Astrocyte (in vitro differentiated cells and primary cell): ENCODE measurements at regions not wholly inside any gene's neighbourhood (a gene's known extent, or its start where the extent isn't known, plus 50 kb on each side); places are given as distances from the start of the nearest gene placed in this dataset.

Experiments used
- DNase-seq: peaks from one replicate; pipeline ENCODE4 v3.0.0-alpha.2; 2010; ENCODE audit warnings: low read depth
- FAIRE-seq: peaks from 2 replicates; lab custom pipeline; 2011; peaks lifted over from hg19 to GRCh38; lab: Jason Lieb, UNC
- H2AFZ ChIP-seq: 2 replicates; pipeline ENCODE4 v1.6.0; 2012; ENCODE audit warnings: low read depth, low read length, inconsistent platforms
- H3K27ac ChIP-seq: 2 replicates; pipeline ENCODE4 v1.5.1; 2011; ENCODE audit warnings: low read depth, low read length, inconsistent platforms
- H3K27me3 ChIP-seq: 2 replicates; pipeline ENCODE4 v1.6.0; 2011; ENCODE audit warnings: low read length, inconsistent platforms; ENCODE audit not compliant: insufficient read depth
- H3K36me3 ChIP-seq: 2 replicates; pipeline ENCODE4 v1.5.1; 2011; ENCODE audit warnings: low read length, inconsistent platforms; ENCODE audit not compliant: insufficient read depth
- H3K4me1 ChIP-seq: 2 replicates; pipeline ENCODE4 v1.5.1; 2011; ENCODE audit warnings: low read length, inconsistent platforms; ENCODE audit not compliant: insufficient read depth
- H3K4me2 ChIP-seq: 2 replicates; pipeline ENCODE4 v1.6.0; 2012; ENCODE audit warnings: low read length, inconsistent platforms
- H3K4me3 ChIP-seq: 2 replicates; pipeline ENCODE4 v1.5.1; 2011; ENCODE audit warnings: low read depth, mild to moderate bottlenecking, low read length, inconsistent platforms; ENCODE audit not compliant: insufficient read depth
- H3K79me2 ChIP-seq: 2 replicates; pipeline ENCODE4 v1.6.0; 2012; ENCODE audit warnings: mild to moderate bottlenecking, low read length, inconsistent platforms; ENCODE audit not compliant: insufficient read depth
- H3K9ac ChIP-seq: 2 replicates; pipeline ENCODE4 v1.6.0; 2012; ENCODE audit warnings: mild to moderate bottlenecking, low read length, inconsistent platforms
- H3K9me3 ChIP-seq: 2 replicates; pipeline ENCODE4 v1.5.1; 2012; ENCODE audit warnings: low read depth, mild to moderate bottlenecking, low read length, inconsistent platforms; ENCODE audit not compliant: insufficient read depth
- H4K20me1 ChIP-seq: 2 replicates; pipeline ENCODE4 v1.6.0; 2012; ENCODE audit warnings: low read length, inconsistent platforms; ENCODE audit not compliant: insufficient read depth
- H3K27ac Mint-ChIP-seq: one replicate; pipeline ENCODE4 v1.8.0; 2021; ENCODE audit warnings: mild to moderate bottlenecking, mixed read lengths; ENCODE audit not compliant: unreplicated experiment
- H3K27me3 Mint-ChIP-seq: one replicate; pipeline ENCODE4 v1.8.0; 2021; ENCODE audit warnings: low read depth, mixed read lengths; ENCODE audit not compliant: unreplicated experiment
- H3K36me3 Mint-ChIP-seq: one replicate; pipeline ENCODE4 v1.8.0; 2021; ENCODE audit warnings: low read depth, mixed read lengths; ENCODE audit not compliant: unreplicated experiment
- H3K4me1 Mint-ChIP-seq: one replicate; pipeline ENCODE4 v1.8.0; 2021; ENCODE audit warnings: low read depth, mixed read lengths; ENCODE audit not compliant: unreplicated experiment
- H3K4me3 Mint-ChIP-seq: one replicate; pipeline ENCODE4 v1.8.0; 2021; ENCODE audit warnings: mild to moderate bottlenecking, moderate library complexity, mixed read lengths; ENCODE audit not compliant: unreplicated experiment
- H3K9me3 Mint-ChIP-seq: one replicate; pipeline ENCODE4 v1.8.0; 2021; ENCODE audit warnings: mild to moderate bottlenecking, mixed read lengths; ENCODE audit not compliant: unreplicated experiment
- CTCF ChIP-seq: IDR thresholded peaks from 2 replicates; pipeline ENCODE4 v1.5.1; 2011; ENCODE audit warnings: low read depth, mild to moderate bottlenecking, inconsistent platforms, low read length, moderate library complexity; ENCODE audit not compliant: insufficient read depth
- EZH2 ChIP-seq: IDR thresholded peaks from 2 replicates; pipeline ENCODE4 v1.6.1; 2012; ENCODE audit warnings: mild to moderate bottlenecking, low read length, inconsistent platforms; ENCODE audit not compliant: insufficient read depth

GRCh38 chr18:42137693-42138375 lies 182.8 kb downstream of the PIK3C3 start:
- peaks cover 7% of the 10 kb centered on the region for H3K36me3 Mint-ChIP-seq
- no peak overlapping the region for H3K4me3 ChIP-seq
- H3K27me3 ChIP-seq, result no peaks in the 10 kb centered on the region
- H3K9me3 Mint-ChIP-seq, result peaks cover 31% of the 10 kb centered on the region
- H3K9me3 ChIP-seq, result peaks cover 15% of the 10 kb centered on the region
- DNase-seq (no peak), FAIRE-seq (no peak)
- H3K4me2 ChIP-seq, result no peak overlapping the region
- no peak overlapping the region for H2AFZ ChIP-seq
- no peaks in the 10 kb centered on the region for H3K36me3 ChIP-seq
- TF ChIP-seq CTCF (no peak), EZH2 (no peak)
- H3K79me2 ChIP-seq, result no peaks in the 10 kb centered on the region
- no peak overlapping the region for H3K27ac ChIP-seq
- no peaks in the 10 kb centered on the region for H3K27me3 Mint-ChIP-seq
- no peak overlapping the region for H3K27ac Mint-ChIP-seq
- no peak overlapping the region for H3K4me3 Mint-ChIP-seq
- no peak overlapping the region for H3K9ac ChIP-seq
- H4K20me1 ChIP-seq, result no peaks in the 10 kb centered on the region
- H3K4me1 ChIP-seq, result no peaks in the 10 kb centered on the region
- H3K4me1 Mint-ChIP-seq, result no peaks in the 10 kb centered on the region

DNA sequence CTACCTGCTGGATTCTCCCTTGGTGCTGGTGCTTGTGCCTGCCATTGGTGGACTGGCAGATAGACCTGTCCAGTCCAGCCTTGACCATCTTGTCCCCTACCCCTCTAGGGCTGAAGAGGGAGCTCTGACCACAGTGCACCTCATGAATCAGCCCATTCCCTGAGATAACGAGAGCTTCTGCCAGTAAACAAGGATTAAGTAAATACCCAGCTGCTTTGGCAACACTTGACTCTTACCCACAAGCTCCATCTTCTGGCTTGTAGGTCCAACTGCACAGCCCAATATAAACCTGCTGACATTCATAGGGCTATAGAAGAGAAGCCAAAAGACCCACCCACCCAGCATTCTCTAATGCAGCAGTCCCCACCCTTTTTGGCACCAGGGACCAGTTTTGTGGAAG lies 186.4 kb downstream of the PIK3C3 start:
- Histone ChIP-seq H4K20me1 (no peaks in the 10 kb centered on the region), H3K27me3 (no peaks in the 10 kb centered on the region), H3K9ac (no peak overlapping the region), H3K4me3 (no peak overlapping the region), H3K9me3 (peaks cover 15% of the 10 kb centered on the region), H3K4me2 (no peak overlapping the region), H3K36me3 (no peaks in the 10 kb centered on the region), H3K27ac (no peak overlapping the region), H3K4me1 (no peaks in the 10 kb centered on the region), H3K79me2 (no peaks in the 10 kb centered on the region), H2AFZ (no peak overlapping the region)
- Mint-ChIP-seq H3K4me1 (no peaks in the 10 kb centered on the region), H3K4me3 (no peak overlapping the region), H3K9me3 (peaks cover 27% of the 10 kb centered on the region), H3K27me3 (no peaks in the 10 kb centered on the region), H3K27ac (no peak overlapping the region), H3K36me3 (peaks cover 7% of the 10 kb centered on the region)
- TF ChIP-seq CTCF (no peak), EZH2 (no peak)
- DNase-seq (no peak), FAIRE-seq (no peak)

DNA sequence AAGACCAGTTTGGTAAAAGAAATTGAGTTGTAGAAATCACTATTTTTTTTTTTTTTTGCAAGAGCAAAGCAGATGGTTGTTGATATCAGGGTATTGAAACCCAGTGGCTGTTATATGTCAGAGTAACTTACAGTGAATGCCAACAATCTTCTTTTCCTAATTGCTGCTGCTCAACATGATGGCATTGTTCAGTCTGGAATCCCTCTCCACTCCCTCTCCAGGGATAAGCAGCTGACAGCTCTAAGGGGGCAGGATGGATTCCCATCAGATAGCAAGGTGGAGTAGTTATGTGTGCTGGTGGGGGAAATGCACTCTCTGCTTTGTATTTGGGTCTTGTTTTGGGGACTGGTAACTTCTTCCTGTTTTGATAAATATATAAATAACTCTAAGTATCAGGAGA lies 200.0 kb downstream of the PIK3C3 start:
- no peak overlapping the region for H3K4me2 ChIP-seq
- H4K20me1 ChIP-seq, result no peaks in the 10 kb centered on the region
- no peak overlapping the region for H3K4me3 ChIP-seq
- H3K36me3 ChIP-seq, result no peaks in the 10 kb centered on the region
- H3K9me3 Mint-ChIP-seq, result no peaks in the 10 kb centered on the region
- H3K27me3 Mint-ChIP-seq, result no peaks in the 10 kb centered on the region
- H3K36me3 Mint-ChIP-seq, result no peaks in the 10 kb centered on the region
- H3K79me2 ChIP-seq, result no peaks in the 10 kb centered on the region
- no peak overlapping the region for H3K27ac Mint-ChIP-seq
- no peak overlapping the region for H3K9ac ChIP-seq
- no peak overlapping the region for H2AFZ ChIP-seq
- no peak for DNase-seq
- H3K4me3 Mint-ChIP-seq, result no peak overlapping the region
- no peak overlapping the region for H3K27ac ChIP-seq
- no peaks in the 10 kb centered on the region for H3K9me3 ChIP-seq
- TF ChIP-seq EZH2 (no peak), CTCF (no peak)
- peaks cover 6% of the 10 kb centered on the region for H3K4me1 Mint-ChIP-seq
- H3K27me3 ChIP-seq, result no peaks in the 10 kb centered on the region
- FAIRE-seq, result no peak
- H3K4me1 ChIP-seq, result no peaks in the 10 kb centered on the region
